ENCODE measurements at regions not wholly inside any gene's neighbourhood (a gene's known extent, or its start where the extent isn't known, plus 50 kb on each side); places are given as distances from the start of the nearest gene placed in this dataset.

DNA sequence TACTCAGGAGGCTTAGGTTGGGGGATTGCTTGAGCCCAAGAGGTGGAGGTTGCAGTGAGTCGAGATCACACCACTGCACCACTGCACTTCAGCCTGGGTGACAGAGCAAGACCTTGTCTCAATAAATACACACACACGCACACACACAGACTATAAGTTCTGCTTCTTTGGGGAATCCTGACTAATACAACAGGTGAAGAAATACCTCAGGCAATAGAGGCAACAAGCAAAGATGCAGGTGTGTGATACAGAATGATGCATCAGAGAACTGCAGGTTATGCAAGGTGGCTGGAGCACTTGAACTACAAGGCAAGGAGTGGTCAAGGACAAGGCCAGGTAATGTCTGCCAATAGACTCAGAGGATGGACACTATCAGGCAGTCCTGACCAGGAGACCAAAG, 117.6 kb upstream of the ZNF678 start:
- TF ChIP-seq, protein P1, sequence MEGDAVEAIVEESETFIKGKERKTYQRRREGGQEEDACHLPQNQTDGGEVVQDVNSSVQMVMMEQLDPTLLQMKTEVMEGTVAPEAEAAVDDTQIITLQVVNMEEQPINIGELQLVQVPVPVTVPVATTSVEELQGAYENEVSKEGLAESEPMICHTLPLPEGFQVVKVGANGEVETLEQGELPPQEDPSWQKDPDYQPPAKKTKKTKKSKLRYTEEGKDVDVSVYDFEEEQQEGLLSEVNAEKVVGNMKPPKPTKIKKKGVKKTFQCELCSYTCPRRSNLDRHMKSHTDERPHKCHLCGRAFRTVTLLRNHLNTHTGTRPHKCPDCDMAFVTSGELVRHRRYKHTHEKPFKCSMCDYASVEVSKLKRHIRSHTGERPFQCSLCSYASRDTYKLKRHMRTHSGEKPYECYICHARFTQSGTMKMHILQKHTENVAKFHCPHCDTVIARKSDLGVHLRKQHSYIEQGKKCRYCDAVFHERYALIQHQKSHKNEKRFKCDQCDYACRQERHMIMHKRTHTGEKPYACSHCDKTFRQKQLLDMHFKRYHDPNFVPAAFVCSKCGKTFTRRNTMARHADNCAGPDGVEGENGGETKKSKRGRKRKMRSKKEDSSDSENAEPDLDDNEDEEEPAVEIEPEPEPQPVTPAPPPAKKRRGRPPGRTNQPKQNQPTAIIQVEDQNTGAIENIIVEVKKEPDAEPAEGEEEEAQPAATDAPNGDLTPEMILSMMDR (IDR thresholded peaks at IDR 0.05; ENCODE audit: borderline replicate concordance, extremely low read depth, low read length, poor library complexity, severe bottlenecking): no peak
- no peak for TF ChIP-seq EZH2 (IDR thresholded peaks at IDR 0.05; ENCODE audit: borderline replicate concordance, low read depth, low read length, severe bottlenecking)

Data from DND-41 (cell line).